ENCODE measurements at regions not wholly inside any gene's neighbourhood (a gene's known extent, or its start where the extent isn't known, plus 50 kb on each side); places are given as distances from the start of the nearest gene placed in this dataset.

- Histone ChIP-seq H3K27ac (ENCODE audit: low read depth, low read length) (no peak overlapping the region), H3K4me3 (ENCODE audit: insufficient read depth, low read depth, low read length) (no peak overlapping the region), H2AFZ (ENCODE audit: low read depth, low read length) (no peak overlapping the region), H4K20me1 (ENCODE audit: insufficient read depth, low read length) (no peaks in the 10 kb centered on the region), H3K4me2 (ENCODE audit: low read length) (no peak overlapping the region), H3K79me2 (ENCODE audit: insufficient read depth, low read length) (no peaks in the 10 kb centered on the region), H3K36me3 (ENCODE audit: insufficient read depth, low read length) (no peaks in the 10 kb centered on the region), H3K9me3 (ENCODE audit: insufficient read depth, low read depth, low read length) (no peaks in the 10 kb centered on the region), H3K27me3 (ENCODE audit: insufficient read depth, low read length) (no peaks in the 10 kb centered on the region), H3K9ac (ENCODE audit: low read length) (no peak overlapping the region), H3K4me1 (ENCODE audit: insufficient read depth, low read length) (no peaks in the 10 kb centered on the region)
- no peak for TF ChIP-seq EZH2 (IDR thresholded peaks at IDR 0.05; ENCODE audit: insufficient read depth, low read length)
- TF ChIP-seq CTCF (IDR thresholded peaks at IDR 0.05; ENCODE audit: insufficient read depth, low read depth, low read length) = no peak
- no peaks in the 10 kb centered on the region for H3K36me3 Mint-ChIP-seq (ENCODE audit: low read depth, unreplicated experiment)
- DNase-seq (ENCODE audit: low read depth) (no peak), FAIRE-seq (no peak)
- no peak overlapping the region for H3K4me3 Mint-ChIP-seq (ENCODE audit: unreplicated experiment)
- H3K27ac Mint-ChIP-seq (ENCODE audit: unreplicated experiment) = peak overlapping the region; percentile 35
- peaks cover 2% of the 10 kb centered on the region for H3K27me3 Mint-ChIP-seq (ENCODE audit: low read depth, unreplicated experiment)
- peaks cover 4% of the 10 kb centered on the region for H3K9me3 Mint-ChIP-seq (ENCODE audit: unreplicated experiment)
- H3K4me1 Mint-ChIP-seq (ENCODE audit: low read depth, unreplicated experiment) = peaks cover 4% of the 10 kb centered on the region
Measured at GRCh38 chr7:49389871-49390479, 383.5 kb upstream of the VWC2 start.

- Histone ChIP-seq H3K27ac (ENCODE audit: low read depth, low read length) (no peak overlapping the region), H3K27me3 (ENCODE audit: insufficient read depth, low read length) (no peaks in the 10 kb centered on the region), H3K9ac (ENCODE audit: low read length) (no peak overlapping the region), H3K36me3 (ENCODE audit: insufficient read depth, low read length) (no peaks in the 10 kb centered on the region), H3K79me2 (ENCODE audit: insufficient read depth, low read length) (no peaks in the 10 kb centered on the region), H4K20me1 (ENCODE audit: insufficient read depth, low read length) (no peaks in the 10 kb centered on the region), H3K4me3 (ENCODE audit: insufficient read depth, low read depth, low read length) (no peak overlapping the region), H3K4me1 (ENCODE audit: insufficient read depth, low read length) (no peaks in the 10 kb centered on the region), H2AFZ (ENCODE audit: low read depth, low read length) (no peak overlapping the region), H3K9me3 (ENCODE audit: insufficient read depth, low read depth, low read length) (no peaks in the 10 kb centered on the region), H3K4me2 (ENCODE audit: low read length) (no peak overlapping the region)
- TF ChIP-seq CTCF (IDR thresholded peaks at IDR 0.05; ENCODE audit: insufficient read depth, low read depth, low read length) = no peak
- TF ChIP-seq EZH2 (IDR thresholded peaks at IDR 0.05; ENCODE audit: insufficient read depth, low read length) = no peak
- Mint-ChIP-seq H3K9me3 (ENCODE audit: unreplicated experiment) (no peaks in the 10 kb centered on the region), H3K4me3 (ENCODE audit: unreplicated experiment) (no peak overlapping the region), H3K36me3 (ENCODE audit: low read depth, unreplicated experiment) (no peaks in the 10 kb centered on the region), H3K27me3 (ENCODE audit: low read depth, unreplicated experiment) (no peaks in the 10 kb centered on the region), H3K27ac (ENCODE audit: unreplicated experiment) (no peak overlapping the region), H3K4me1 (ENCODE audit: low read depth, unreplicated experiment) (peaks cover 31% of the 10 kb centered on the region)
- FAIRE-seq = no peak
- DNase-seq (ENCODE audit: low read depth) = no peak
Measured at GRCh38 chr7:49396229-49396628, 377.2 kb upstream of the VWC2 start.

- H3K27me3 Mint-ChIP-seq (ENCODE audit: low read depth, unreplicated experiment) = no peaks in the 10 kb centered on the region
- FAIRE-seq (no peak), DNase-seq (ENCODE audit: low read depth) (no peak)
- peaks cover 33% of the 10 kb centered on the region for H3K4me1 Mint-ChIP-seq (ENCODE audit: low read depth, unreplicated experiment)
- Histone ChIP-seq H3K9ac (ENCODE audit: low read length) (no peak overlapping the region), H3K27me3 (ENCODE audit: insufficient read depth, low read length) (no peaks in the 10 kb centered on the region), H4K20me1 (ENCODE audit: insufficient read depth, low read length) (no peaks in the 10 kb centered on the region), H3K9me3 (ENCODE audit: insufficient read depth, low read depth, low read length) (no peaks in the 10 kb centered on the region), H3K4me2 (ENCODE audit: low read length) (no peak overlapping the region), H3K27ac (ENCODE audit: low read depth, low read length) (no peak overlapping the region), H3K4me1 (ENCODE audit: insufficient read depth, low read length) (no peaks in the 10 kb centered on the region), H3K4me3 (ENCODE audit: insufficient read depth, low read depth, low read length) (no peak overlapping the region), H2AFZ (ENCODE audit: low read depth, low read length) (no peak overlapping the region), H3K36me3 (ENCODE audit: insufficient read depth, low read length) (no peaks in the 10 kb centered on the region), H3K79me2 (ENCODE audit: insufficient read depth, low read length) (no peaks in the 10 kb centered on the region)
- H3K36me3 Mint-ChIP-seq (ENCODE audit: low read depth, unreplicated experiment) = no peaks in the 10 kb centered on the region
- no peak for TF ChIP-seq CTCF (IDR thresholded peaks at IDR 0.05; ENCODE audit: insufficient read depth, low read depth, low read length)
- no peak for TF ChIP-seq EZH2 (IDR thresholded peaks at IDR 0.05; ENCODE audit: insufficient read depth, low read length)
- H3K27ac Mint-ChIP-seq (ENCODE audit: unreplicated experiment) = peak overlapping the region; percentile 35
- no peaks in the 10 kb centered on the region for H3K9me3 Mint-ChIP-seq (ENCODE audit: unreplicated experiment)
- H3K4me3 Mint-ChIP-seq (ENCODE audit: unreplicated experiment) = no peak overlapping the region
Measured at GRCh38 chr7:49397750-49398149, 375.7 kb upstream of the VWC2 start.

Data from astrocyte (in vitro differentiated cells and primary cell).